DMS153 (cell line): ENCODE measurements at regions not wholly inside any gene's neighbourhood (a gene's known extent, or its start where the extent isn't known, plus 50 kb on each side); places are given as distances from the start of the nearest gene placed in this dataset.
"Not testable (repeated sequence)": the region's sequence is repeated elsewhere in the genome, so short reads cannot be mapped to it uniquely, and the experiment has no call there.

Experiments used
- DNase-seq: peaks from one replicate; lab custom pipeline; 2025; lab: John Stamatoyannopoulos, UW

DNA sequence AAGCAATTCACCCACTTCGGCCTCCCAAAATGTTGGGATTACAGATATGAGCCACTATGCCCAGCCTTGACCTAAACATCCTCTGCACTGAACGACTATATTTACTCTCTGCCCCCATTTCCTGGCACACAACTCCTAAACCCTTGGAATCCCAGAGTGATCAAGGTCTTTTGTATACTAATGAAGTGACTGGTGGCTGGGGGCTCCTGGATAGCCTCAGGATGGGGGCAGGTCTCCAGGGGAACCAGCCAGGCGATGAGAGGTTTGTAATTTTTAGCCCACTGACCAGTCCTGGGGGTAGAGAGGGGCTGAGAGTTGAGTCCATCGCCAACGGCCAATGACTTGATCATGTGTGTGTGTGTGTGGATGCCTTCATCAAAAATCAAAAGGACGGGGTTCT lies 71.1 kb downstream of the FAM50B start:
- DNase-seq: no peak

DNA sequence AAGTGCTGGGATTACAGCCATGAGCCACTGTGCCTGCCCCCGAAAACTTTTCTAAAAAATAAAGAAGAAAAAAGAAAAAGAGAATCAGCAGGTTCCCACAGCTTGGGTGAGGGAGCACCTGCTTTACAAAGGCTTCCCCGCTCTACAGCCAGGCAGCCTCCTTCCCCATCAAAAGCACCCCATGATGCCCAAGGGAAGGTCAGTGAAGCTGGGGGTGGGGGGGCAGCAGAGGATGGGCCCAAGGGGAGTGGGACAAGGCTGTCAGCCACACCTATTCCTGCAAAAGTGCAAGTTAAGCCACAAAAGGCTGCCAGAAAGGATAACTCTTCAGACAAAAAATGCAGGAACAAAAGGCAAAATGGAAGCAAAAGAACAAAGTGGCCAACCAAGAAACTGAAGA lies 72.5 kb downstream of the FAM50B start:
- DNase-seq: no peak

DNA sequence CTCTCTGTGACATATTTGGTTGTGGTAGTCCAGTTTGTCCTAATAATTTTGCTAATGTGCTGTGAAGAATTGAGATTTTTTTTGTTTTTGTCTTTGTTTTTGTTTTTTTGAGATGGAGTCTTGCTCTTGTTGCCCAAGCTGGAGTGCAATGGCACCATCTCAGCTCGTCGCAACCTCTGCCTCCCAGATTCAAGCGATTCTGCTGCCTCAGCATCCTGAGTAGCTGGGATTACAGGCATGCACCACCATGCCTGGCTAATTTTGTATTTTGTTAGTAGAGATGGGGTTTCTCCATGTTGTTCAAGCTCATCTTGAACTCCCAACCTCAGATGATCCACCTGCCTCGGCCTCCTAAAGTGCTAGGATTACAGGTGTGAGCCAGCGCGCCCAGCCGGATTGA lies 73.4 kb downstream of the FAM50B start:
- DNase-seq: not testable (repeated sequence)

DNA sequence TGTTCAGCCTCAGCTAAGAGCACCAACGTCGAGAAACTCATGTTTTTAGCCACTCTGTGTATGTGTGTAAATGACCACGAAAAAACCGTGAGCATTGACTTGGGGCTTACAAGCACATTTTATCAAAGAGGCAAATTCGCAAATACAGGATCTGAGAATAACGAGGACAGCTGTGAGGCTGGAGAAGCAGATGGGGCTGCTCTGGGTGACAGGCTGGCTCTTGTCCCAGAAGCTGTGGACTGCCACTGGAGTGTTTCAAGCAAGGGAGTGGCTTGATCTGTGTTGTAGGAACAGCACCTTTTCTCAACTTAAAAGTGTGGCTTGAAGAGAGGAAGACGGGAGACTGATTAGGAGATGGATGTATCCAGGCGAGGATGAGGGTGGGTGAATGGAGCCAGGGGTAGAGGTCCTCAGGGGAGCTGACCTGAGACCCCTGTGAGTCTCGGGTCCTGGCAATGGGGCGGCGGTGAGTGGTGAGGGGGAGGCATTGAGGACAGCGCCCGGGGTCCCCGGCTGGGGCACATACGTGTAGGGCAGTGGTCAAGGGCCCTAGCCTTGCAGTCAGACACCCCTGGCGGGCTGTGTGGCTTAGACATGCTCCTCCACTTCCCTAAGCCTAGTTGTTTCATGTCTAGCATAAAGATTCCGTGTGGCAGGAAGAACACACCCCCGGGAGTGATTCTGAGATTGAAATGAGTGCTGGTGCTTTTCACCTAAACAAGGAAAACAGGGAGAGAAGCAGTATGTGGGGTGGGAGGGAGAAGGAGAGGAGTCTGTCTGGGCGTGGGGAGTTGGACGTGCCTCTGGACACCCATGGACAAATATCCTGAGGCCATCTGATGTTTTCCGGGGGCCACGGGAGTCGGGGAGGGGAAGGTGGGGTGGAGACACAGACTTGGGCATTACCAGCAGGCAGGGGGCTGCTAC lies 76.3 kb downstream of the FAM50B start:
- DNase-seq: not testable (repeated sequence)

DNA sequence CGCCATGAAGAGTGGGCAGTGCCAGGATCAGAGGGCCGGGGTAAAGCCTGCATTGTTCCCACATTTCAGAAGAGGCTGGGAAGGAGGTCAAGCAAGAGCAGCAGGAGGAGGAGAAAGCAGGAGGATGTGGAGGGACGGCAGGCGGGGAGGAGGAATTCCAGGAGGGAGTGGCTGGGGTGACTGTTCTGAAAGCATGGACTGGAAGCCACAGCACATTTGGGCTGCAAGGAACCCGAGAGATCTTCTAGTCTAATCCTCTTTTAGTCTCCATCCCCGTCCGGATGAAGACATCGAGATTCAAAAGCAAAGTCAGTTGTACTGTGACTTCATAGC lies 76.9 kb downstream of the FAM50B start:
- DNase-seq: no peak

DNA sequence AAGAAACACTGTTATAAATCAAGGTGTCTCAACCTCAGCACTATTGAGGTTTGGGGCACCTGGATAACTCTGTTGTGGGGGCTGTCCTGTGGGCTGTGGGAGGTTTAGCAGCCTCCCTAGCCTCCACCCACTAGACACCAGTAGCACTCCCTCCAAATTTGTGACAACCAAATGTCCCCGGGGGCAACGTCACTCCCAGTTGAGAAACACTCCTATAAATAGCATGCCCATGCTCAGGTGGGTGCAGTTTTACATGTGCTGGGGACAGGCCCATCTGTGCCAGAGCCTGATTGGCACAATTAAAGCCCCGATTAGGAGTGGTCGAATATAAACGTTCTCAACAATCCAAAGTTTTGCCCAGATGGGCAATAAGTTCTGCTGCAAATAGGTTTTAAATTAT lies 78.9 kb downstream of the FAM50B start:
- DNase-seq: no peak

DNA sequence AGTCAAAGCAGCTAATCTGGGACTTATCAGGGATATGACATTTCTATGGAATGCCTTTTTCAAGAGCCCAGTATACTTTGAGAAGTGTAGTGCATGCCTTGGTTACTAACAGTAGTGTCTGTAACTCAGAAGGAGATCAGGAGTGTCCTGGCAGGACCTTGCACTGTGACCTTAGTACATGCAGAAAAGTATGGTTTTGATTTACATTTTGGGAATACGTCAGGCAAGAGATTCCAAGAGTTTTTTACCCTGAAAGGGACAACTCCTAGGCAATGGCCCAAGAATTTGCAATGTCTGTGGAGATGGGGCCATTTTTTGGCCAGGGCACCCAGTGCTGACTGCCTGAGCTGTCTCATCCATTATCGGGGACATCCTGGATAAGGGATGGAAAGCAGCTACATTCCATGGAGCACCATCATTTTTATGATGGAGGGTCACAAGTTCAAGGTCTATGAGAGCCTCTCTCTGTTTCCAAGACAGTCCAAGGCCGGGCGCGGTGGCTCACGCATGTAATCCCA lies 80.2 kb downstream of the FAM50B start:
- no peak for DNase-seq

DNA sequence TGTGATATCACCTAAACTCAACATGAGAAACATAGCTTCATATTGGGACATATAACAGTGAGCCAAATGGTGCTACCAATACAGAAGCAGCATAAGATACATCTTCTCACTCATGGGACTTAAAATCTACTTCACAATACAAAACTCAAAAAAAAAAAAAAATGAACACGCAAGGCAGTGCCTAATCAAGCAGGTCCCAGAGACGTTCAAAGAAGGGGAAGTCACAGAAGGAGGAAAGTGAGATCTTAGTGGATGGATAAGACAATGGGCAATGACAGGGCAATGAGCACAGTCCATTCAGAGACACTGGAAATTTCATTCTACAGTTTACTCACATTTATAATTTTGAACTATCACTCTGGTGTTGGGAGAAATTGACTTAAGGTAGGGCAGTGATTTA lies 88.3 kb downstream of the FAM50B start:
- no peak for DNase-seq

DNA sequence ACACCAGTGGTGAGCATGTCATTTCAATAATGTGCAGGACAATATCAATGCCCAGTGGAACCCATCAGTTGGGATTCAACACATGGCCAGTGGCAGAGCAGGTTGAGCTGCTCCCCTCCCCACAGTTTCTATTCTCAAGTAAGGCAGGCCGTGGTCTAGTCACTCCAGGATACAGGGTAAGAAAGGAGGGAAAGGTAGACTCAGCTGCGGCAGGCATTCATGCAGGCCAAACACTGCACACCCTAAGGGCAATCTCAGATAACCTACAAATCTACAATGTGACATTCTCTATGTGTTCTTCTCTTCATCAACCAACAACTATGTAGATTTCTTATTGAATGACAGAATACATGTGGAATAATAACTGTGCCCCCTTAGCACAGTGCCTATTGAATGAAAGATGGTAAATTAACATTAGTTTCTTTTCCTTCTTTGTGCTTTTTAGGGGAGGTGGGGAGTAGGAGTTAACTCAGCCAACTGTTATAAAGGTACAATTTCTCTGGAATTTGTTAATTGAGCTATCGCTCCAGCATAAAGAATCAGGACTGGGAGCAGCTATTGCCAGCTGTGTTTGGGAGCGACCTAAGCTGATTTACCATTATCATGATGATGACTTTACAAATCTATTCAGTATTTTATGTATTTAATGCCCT lies 89.7 kb downstream of the FAM50B start:
- no peak for DNase-seq

DNA sequence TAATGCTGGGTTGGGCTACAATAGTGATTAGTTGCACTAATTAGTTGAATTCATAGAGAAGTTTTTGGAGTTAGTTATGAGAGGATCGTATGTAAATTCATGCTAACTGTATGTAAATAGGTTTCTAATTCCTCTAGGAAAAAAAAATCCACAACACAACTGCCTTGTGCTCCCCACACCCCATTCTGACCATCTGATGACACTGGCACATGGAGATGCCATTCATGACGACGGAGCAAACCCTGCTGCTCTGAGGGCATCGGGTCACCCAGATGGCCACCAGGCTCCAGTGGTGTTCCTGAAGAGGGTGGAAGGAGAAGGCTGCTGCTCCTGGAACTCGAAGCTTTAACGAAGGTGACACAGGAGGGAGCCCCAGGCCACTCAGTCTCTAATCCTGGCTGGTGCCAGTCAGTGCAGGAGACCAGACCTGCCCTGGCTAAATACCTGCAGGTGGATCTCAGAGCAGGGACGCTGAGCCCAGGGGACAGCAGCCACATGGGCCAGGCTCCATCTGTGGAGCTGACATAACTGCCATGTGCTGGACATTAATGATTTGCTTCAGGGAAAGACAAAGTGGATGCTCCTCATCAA lies 90.3 kb downstream of the FAM50B start:
- DNase-seq: no peak

DNA sequence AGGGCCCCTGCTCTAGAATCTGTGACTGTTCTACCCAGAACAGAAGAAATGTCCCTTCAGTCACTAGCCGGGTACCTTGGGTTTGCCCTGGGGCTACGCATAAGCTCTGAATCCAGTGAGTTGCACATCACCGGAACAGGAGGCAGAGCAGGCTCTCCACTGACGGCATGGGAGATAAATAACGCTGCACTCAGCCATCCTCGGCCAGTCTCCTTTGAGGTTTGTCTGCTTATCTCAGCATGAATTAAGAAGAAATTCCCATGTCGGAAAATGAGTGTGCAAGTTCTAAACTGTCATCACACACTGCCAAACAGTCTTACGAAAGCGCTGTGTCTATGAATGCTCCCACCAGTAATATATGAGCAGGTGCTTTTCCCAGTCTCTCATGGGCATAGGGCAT lies 90.8 kb downstream of the FAM50B start:
- DNase-seq: no peak

DNA sequence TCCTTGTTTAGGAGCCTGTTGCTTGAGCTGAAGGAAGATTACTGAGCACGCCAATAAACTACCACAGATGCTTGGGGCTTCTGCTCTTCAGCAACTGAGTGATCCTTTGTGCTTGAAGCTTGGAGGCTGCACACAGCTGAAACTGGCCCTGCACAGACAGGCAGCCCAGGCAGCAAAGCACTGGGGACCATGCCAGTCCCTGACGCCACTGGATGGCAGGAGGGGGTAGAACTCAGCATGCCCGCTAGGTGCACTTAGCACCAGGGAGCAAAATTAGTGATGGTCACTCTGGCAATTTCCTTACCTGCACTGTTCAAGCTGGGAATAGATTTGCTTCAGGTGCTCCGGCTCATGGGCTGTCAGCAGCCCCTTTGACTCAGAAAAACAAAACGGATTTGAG lies 91.5 kb downstream of the FAM50B start:
- no peak for DNase-seq

DNA sequence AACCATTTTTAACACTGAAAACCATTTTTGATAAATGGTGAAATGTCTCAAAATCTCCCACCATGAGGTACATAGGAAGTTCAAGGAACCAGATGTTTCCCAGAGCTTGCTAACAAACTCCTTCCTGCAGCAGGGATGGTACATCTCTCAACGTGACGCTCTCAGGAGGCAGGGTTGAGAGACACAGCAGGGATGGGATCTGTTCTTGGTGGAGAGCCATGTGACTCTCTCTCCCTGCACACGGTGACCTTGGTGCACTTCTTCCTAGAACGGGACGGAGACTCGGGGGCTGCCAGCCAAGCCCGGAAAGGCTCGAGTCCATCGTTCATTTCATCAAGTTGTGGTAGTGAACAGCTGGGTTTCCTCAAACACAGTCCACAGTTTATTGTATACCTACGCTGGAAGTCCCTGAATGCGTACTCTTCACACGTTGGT lies 94.2 kb downstream of the FAM50B start:
- no peak for DNase-seq

DNA sequence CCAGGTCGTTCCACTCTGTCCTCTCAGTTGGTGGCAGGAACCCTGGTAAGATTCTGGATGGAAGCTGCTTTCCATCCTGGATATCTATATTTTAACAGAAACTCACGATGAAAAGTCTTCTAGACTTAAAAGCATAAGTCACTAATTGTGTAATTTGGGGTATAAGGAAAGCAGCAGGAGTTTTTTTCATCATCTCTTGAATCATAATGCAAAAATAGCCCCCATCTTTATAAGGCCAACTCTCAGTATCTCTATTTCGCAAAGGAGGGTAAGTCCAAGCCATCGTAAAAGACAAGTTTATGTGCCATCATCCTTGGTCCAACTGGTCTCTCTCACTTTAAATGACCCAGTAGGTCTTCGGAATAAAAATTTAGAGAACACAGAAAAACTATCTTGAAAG lies 95.1 kb downstream of the FAM50B start:
- no peak for DNase-seq

DNA sequence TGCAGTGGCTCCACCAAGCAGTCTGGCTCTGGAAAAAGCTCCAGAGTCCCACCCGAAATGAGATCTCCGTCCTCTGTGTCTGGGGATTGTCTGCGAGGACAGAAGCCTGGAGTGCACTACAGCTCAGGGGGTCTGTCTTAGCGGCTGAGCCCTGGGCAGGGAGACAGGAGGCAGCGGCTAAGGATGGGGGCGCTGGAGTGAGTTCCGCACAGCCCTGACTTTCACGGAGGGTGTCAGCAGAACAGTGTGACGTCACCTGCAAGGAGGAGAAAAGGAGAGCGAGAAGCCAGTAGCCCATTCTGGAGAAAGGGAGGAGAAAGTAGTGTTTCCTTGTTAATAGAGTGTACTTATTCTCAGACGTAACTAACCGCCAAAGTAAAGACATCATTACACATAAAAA lies 97.6 kb downstream of the FAM50B start:
- no peak for DNase-seq

DNA sequence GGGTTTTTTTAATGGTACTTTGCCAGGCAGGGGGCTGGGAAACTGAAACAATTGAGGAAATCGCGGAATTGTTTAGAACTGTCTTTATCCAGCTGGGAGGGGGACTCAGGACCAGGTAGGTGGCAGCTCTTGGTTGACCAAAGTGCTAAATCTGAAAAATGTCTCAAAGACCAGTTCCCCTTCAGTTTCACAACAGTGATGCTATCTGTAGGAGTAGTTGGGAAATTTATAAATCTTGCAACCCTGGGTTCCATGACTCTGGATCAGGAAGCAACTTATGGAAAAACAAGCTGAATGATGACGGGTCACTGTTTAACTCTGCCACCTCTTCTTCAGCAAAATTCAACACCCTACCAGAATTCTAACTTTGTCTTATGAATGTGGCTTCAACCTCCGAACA lies 99.7 kb downstream of the FAM50B start:
- no peak for DNase-seq

DNA sequence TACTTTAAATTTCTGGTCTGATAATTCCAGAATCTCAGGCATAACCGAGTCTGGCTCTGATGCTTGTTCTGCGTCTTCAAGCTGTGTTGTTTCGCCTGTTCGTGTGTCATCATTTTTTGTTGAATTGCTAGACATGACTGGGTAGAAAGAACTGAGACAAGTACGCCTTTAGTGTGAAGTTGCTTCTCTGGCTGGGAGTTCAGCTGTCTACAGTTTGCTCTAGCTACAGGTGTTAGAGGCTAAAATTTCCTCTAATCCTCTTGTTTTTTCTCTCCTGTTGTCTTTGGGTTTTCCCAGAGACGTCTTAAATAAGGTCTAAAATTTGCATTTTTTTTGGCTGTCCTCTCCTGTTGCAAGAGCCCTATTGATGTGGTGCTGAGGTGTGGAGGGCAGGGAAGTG lies 100.3 kb downstream of the FAM50B start:
- DNase-seq: no peak

DNA sequence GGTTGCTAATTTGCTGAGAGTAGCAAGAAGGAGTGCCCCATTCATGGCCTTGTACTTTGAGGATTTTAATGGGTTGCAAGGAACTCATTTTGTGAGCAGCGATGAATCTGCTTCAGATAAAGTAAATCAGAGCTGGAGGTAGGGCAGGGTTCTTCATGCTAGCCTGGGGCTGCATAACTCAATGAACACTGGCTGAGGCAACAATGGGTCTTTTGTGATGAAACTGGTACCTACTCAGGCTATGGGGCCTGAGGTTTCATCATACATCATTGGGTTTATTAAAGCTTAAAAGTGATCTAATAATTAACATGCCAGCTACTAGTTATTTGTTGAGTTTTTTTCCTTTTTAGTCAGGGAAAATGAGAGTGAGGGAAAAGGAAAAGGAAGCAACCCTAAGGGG lies 106.9 kb downstream of the FAM50B start:
- no peak for DNase-seq

DNA sequence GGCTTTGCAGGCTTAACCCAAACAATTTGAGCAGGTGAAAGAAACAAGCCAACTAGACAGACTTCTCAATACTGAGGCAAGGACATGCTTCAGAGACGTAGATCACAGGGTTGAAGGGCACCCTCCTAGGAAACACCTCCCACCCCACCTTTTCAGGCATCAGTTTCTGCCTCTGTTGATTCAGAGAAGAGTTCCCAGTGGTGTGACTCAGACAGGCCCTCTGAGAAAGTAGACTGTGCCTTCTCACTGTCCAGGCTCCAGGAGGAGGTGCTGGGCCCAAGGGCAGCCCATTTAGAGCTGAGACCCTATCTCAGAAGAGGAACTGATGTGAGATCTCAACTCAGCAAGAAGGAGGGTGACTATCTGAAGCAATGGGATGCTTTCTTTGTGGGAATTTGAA lies 108.1 kb downstream of the FAM50B start:
- no peak for DNase-seq

DNA sequence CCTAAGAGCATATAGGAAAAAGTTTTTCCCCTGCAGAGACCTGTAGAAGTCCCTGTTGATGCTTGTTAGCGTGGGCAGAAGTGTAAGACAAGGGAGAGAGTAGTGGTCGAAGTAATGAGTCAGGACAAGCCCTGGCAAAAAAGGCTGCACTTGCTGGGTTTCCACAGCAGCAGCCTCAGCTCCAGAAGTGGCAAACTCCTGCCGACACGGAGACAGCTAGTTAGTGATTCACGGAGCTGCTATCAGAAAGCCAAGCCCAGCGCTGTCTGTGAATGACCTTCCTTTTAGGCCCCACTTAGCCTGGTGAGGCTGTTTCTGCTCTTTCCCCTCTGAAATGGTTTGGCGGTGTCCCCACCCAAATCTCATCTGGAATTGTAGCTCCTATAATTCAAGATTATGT lies 109.1 kb downstream of the FAM50B start:
- no peak for DNase-seq

DNA sequence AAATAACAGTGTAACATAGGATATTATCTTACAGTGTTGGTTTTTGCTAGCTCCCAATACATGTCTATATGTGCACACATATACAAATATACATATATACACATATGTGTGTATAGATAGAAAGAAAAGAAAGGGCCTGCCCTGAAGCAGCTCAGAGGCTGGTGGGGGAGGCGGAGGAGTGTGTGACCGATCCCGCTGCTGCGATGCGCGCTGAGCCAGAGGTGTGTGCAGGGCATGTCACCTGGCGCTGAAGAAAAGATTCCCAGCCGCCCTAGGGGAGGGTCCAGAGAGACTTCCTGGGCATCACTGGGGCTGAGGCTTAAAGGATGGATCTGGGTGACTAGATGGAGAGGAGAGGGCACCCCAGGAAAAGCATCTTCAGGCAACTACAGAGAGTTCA lies 110.2 kb downstream of the FAM50B start:
- no peak for DNase-seq

DNA sequence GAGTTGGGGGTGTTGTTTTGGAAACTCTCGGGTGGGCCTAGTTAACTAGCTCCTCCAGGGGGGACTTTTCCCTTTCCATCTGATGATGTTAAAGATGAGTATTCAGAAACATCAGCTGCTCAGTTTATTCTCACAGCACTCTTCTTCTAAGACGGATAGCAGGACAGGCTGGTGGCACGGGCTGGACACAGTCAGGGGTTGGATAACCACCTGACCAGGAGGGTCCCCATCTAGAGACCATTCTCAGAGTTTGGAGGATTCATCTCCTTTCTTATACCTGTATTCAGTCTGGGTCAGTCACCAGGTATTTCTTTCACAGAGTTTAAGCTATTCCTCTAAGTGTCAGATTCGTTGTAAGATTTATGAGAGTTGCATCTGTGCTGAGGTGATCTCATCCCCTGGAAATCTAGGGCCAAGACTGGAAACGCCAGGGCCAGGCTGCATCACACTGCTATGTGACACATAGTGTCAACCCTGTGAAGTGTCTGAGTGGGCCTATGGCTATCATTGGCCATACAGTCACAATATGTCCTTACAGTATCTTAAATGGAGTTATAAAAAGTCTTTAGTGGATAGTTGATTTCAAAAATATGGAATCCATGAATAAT lies 111.7 kb downstream of the FAM50B start:
- DNase-seq: no peak
